ENCODE measurements at regions not wholly inside any gene's neighbourhood (a gene's known extent, or its start where the extent isn't known, plus 50 kb on each side); places are given as distances from the start of the nearest gene placed in this dataset.

DNA sequence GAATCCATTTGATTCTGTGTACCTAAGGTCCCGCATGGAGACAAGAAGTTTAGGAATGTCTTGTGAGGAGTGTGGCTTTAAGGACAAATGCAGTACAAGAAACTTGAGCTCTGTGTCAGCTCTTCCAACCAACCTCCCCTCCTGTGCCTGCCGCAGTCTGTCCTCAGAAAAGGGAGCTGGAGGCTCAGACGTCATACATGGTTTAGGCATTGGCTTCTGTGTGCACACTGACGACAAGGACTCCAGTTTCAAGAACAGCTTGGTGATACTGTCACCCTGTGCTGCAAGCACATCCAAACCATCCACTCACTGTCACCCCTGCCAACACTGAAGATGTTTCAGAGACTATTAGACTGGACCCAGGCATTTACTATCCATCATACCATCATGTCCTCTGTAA lies 470.4 kb downstream of the IRS1 start:
- H3K27me3 Mint-ChIP-seq (ENCODE audit: unreplicated experiment): no peaks in the 10 kb centered on the region
- no peaks in the 10 kb centered on the region for H3K36me3 Mint-ChIP-seq (ENCODE audit: insufficient read depth, unreplicated experiment)
- TF ChIP-seq, protein P1, sequence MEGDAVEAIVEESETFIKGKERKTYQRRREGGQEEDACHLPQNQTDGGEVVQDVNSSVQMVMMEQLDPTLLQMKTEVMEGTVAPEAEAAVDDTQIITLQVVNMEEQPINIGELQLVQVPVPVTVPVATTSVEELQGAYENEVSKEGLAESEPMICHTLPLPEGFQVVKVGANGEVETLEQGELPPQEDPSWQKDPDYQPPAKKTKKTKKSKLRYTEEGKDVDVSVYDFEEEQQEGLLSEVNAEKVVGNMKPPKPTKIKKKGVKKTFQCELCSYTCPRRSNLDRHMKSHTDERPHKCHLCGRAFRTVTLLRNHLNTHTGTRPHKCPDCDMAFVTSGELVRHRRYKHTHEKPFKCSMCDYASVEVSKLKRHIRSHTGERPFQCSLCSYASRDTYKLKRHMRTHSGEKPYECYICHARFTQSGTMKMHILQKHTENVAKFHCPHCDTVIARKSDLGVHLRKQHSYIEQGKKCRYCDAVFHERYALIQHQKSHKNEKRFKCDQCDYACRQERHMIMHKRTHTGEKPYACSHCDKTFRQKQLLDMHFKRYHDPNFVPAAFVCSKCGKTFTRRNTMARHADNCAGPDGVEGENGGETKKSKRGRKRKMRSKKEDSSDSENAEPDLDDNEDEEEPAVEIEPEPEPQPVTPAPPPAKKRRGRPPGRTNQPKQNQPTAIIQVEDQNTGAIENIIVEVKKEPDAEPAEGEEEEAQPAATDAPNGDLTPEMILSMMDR (IDR thresholded peaks at IDR 0.05; ENCODE audit: unreplicated experiment): no peak
- no peaks in the 10 kb centered on the region for H3K9me3 Mint-ChIP-seq (ENCODE audit: low read depth, unreplicated experiment)
- H3K4me1 Mint-ChIP-seq (ENCODE audit: low read depth, unreplicated experiment): no peaks in the 10 kb centered on the region
- BruUV-seq (replicated peaks): no TSS peak
- H3K4me3 Mint-ChIP-seq (ENCODE audit: low read depth, unreplicated experiment): no peak overlapping the region
- DNase-seq: no peak
- CTCF ChIA-PET: no interaction called here
- intact Hi-C loops (cut with micrococcal nuclease; ENCODE audit: unreplicated experiment): no loop called here
- H3K27ac Mint-ChIP-seq (ENCODE audit: unreplicated experiment): no peak overlapping the region

DNA sequence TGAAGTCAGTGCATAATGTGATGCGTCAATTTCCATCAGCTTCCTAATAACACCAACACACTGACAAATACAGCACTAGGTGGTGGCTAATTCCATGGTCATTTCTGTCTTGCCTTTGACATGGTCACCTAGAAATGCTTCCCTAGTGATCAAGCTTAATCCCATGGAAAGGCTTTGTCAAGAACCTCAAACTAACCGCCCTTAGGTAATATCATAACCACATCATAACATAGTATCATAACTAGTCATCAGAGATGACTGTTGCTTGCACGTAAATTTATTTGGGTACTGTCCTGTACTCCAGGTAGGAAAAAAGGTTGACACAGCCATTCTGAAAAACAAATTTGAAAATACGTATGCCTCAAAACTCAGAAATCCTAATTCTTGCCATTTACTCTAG lies 471.8 kb downstream of the IRS1 start:
- Mint-ChIP-seq H3K9me3 (ENCODE audit: low read depth, unreplicated experiment) (no peaks in the 10 kb centered on the region), H3K4me1 (ENCODE audit: low read depth, unreplicated experiment) (no peaks in the 10 kb centered on the region), H3K36me3 (ENCODE audit: insufficient read depth, unreplicated experiment) (no peaks in the 10 kb centered on the region), H3K4me3 (ENCODE audit: low read depth, unreplicated experiment) (no peak overlapping the region), H3K27ac (ENCODE audit: unreplicated experiment) (no peak overlapping the region), H3K27me3 (ENCODE audit: unreplicated experiment) (no peaks in the 10 kb centered on the region)
- TF ChIP-seq, protein P1 (IDR thresholded peaks at IDR 0.05; ENCODE audit: unreplicated experiment): no peak
- intact Hi-C loops (cut with micrococcal nuclease; ENCODE audit: unreplicated experiment): no loop called here
- no peak for DNase-seq
- CTCF ChIA-PET: no interaction called here
- no TSS peak for BruUV-seq (replicated peaks)

- intact Hi-C loops (cut with micrococcal nuclease; ENCODE audit: unreplicated experiment): no loop called here
- Mint-ChIP-seq H3K27me3 (ENCODE audit: unreplicated experiment) (no peaks in the 10 kb centered on the region), H3K27ac (ENCODE audit: unreplicated experiment) (no peak overlapping the region), H3K4me1 (ENCODE audit: low read depth, unreplicated experiment) (no peaks in the 10 kb centered on the region), H3K4me3 (ENCODE audit: low read depth, unreplicated experiment) (no peak overlapping the region), H3K36me3 (ENCODE audit: insufficient read depth, unreplicated experiment) (no peaks in the 10 kb centered on the region), H3K9me3 (ENCODE audit: low read depth, unreplicated experiment) (no peaks in the 10 kb centered on the region)
- TF ChIP-seq, protein P1 (IDR thresholded peaks at IDR 0.05; ENCODE audit: unreplicated experiment): no peak
- CTCF ChIA-PET: interaction anchor here (0.6 kb wide), 1 partner anchor 103 kb away, joined by 3 read pairs; no protein-coding TSS in a partner anchor
- no peak for DNase-seq
- no TSS peak for BruUV-seq (replicated peaks)
Observed at GRCh38 chr2:226325526-226325925, 474.1 kb downstream of the IRS1 start.

DNA sequence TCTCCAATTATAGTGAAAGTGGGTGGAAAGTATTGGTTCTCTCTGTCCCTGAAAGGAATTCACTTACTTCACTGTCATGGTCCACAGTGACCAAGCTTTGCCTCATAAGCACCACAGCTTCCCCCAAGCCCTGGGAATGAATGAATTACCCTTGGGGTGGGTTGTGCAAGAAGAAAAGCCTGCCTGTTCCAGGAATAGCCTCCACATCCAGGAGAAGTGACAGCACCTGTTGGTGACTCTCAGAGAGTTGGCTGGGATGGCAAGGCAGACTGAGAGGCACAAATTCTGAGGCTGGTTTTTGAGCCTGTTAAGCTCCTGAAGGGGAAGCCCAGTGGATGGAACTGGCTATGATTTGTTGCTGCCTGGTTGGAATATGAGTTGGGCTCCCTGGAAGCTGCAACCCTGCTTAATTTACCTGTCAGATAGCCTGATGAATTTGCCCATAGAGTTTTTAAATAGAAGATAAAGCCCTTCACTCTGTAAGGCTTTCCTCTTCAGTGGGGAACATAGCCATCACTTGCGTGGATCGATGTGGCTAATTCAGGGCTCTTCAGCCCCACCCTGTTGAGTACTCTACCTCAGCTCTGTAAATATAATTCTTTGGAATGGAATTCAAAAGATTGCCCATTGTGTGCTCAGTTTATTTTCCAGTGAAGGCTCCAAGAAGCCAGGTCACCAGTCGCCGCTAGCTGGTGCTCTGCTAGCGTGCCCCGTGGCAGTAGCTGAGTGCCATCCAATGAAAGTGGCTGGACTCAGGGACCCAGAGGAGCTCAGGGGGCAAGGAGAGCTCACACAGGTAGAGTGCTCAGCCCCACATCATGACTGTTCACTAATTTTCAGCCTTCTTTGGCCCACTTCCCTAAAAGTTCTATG lies 479.3 kb downstream of the IRS1 start:
- TF ChIP-seq, protein P1 (IDR thresholded peaks at IDR 0.05; ENCODE audit: unreplicated experiment): no peak
- intact Hi-C loops (cut with micrococcal nuclease; ENCODE audit: unreplicated experiment): no loop called here
- CTCF ChIA-PET: no interaction called here
- DNase-seq: no peak
- Mint-ChIP-seq H3K4me1 (ENCODE audit: low read depth, unreplicated experiment) (no peaks in the 10 kb centered on the region), H3K36me3 (ENCODE audit: insufficient read depth, unreplicated experiment) (no peaks in the 10 kb centered on the region), H3K27ac (ENCODE audit: unreplicated experiment) (no peak overlapping the region), H3K9me3 (ENCODE audit: low read depth, unreplicated experiment) (no peaks in the 10 kb centered on the region), H3K27me3 (ENCODE audit: unreplicated experiment) (no peaks in the 10 kb centered on the region), H3K4me3 (ENCODE audit: low read depth, unreplicated experiment) (no peak overlapping the region)
- no TSS peak for BruUV-seq (replicated peaks)

Data from Calu3 (cell line).